IMR-90 (cell line): ENCODE measurements at regions not wholly inside any gene's neighbourhood (a gene's known extent, or its start where the extent isn't known, plus 50 kb on each side); places are given as distances from the start of the nearest gene placed in this dataset.

Experiments
- ATAC-seq: fragments of 200-7000 bp; cut with Tn5 transposase; 2 replicates; pipeline ENCODE4 v1.9.1; 2020; ENCODE audit warnings: low read depth, mild to moderate bottlenecking, moderate library complexity
- BruUV-seq: library from RNA; stranded (reverse); fragments of 400-500 nt; replicated peaks from 2 replicates; lab custom pipeline; 2021; lab: Mats Ljungman, UMichigan
- CTCF ChIA-PET: fragments of 300-600 bp; formaldehyde crosslinking; extraction: SDS; loops from one replicate; lab custom pipeline; 2021; ENCODE audit warnings: antibody characterized with exemption; lab: Yijun Ruan, JAX
- POLR2A ChIA-PET: fragments of 300-600 bp; sonication (Branson Sonifier 250); formaldehyde crosslinking; loops from one replicate; lab custom pipeline; 2022; ENCODE audit warnings: antibody characterized with exemption; ENCODE audit not compliant: unreplicated experiment; lab: Charles Lee
- DNase-seq: peaks from one replicate; pipeline ENCODE4 v3.0.0; 2013
- H2AFZ ChIP-seq: replicated peaks from 2 replicates; pipeline ENCODE3; 2013; ENCODE audit warnings: low read length, mild to moderate bottlenecking; ENCODE audit not compliant: poor library complexity
- H2AK5ac ChIP-seq: 2 replicates; pipeline ENCODE4 v1.6.1; 2013; ENCODE audit warnings: low read depth, low read length, inconsistent platforms
- H2AK9ac ChIP-seq: replicated peaks from 2 replicates; pipeline ENCODE3; 2013; ENCODE audit warnings: mild to moderate bottlenecking, low read depth, low read length, moderate library complexity; ENCODE audit not compliant: poor library complexity
- H2BK120ac ChIP-seq: 2 replicates; pipeline ENCODE4 v1.6.1; 2013; ENCODE audit warnings: low read depth, low read length, inconsistent platforms
- H2BK15ac ChIP-seq: 3 replicates; pipeline ENCODE4 v1.6.1; 2013; ENCODE audit warnings: low read depth, low read length, inconsistent platforms
- H2BK20ac ChIP-seq: 2 replicates; pipeline ENCODE4 v1.6.1; 2013; ENCODE audit warnings: low read depth, mild to moderate bottlenecking, inconsistent platforms, low read length, moderate library complexity
- H2BK5ac ChIP-seq: 2 replicates; pipeline ENCODE4 v1.6.1; 2013; ENCODE audit warnings: mild to moderate bottlenecking, low read depth, low read length, inconsistent platforms; ENCODE audit not compliant: poor library complexity, severe bottlenecking
- H3K14ac ChIP-seq: replicated peaks from 2 replicates; pipeline ENCODE4 v1.6.1; 2013; ENCODE audit warnings: low read depth, low read length, inconsistent platforms
- H3K18ac ChIP-seq: 2 replicates; pipeline ENCODE4 v1.6.1; 2013; ENCODE audit warnings: low read depth, low read length, control low read depth
- H3K23ac ChIP-seq: 2 replicates; pipeline ENCODE4 v1.6.1; 2013; ENCODE audit warnings: low read depth, low read length, inconsistent platforms
- H3K27ac ChIP-seq: 2 replicates; pipeline ENCODE4 v1.5.1; 2013; ENCODE audit warnings: mild to moderate bottlenecking, control low read depth, low read length; ENCODE audit not compliant: insufficient read depth
- H3K27me3 ChIP-seq: 2 replicates; pipeline ENCODE4 v1.6.1; 2013; ENCODE audit warnings: low read length; ENCODE audit not compliant: control insufficient read depth, insufficient read depth
- H3K36me3 ChIP-seq: 2 replicates; pipeline ENCODE4 v1.6.1; 2013; ENCODE audit warnings: low read length, mixed read lengths; ENCODE audit not compliant: control insufficient read depth, insufficient read depth
- H3K4ac ChIP-seq: 2 replicates; pipeline ENCODE4 v1.6.1; 2013; ENCODE audit warnings: low read depth, low read length, inconsistent platforms
- H3K4me1 ChIP-seq: 2 replicates; pipeline ENCODE4 v1.6.1; 2013; ENCODE audit warnings: low read length, mixed read lengths; ENCODE audit not compliant: control insufficient read depth, insufficient read depth
- H3K4me2 ChIP-seq: 2 replicates; pipeline ENCODE4 v1.6.1; 2013; ENCODE audit warnings: low read depth, mild to moderate bottlenecking, control low read depth, low read length, moderate library complexity
- H3K4me3 ChIP-seq: 2 replicates; pipeline ENCODE4 v1.5.1; 2013; ENCODE audit warnings: low read depth, mild to moderate bottlenecking, control low read depth, low read length, moderate library complexity; ENCODE audit not compliant: insufficient read depth
- H3K56ac ChIP-seq: 2 replicates; pipeline ENCODE4 v1.6.1; 2013; ENCODE audit warnings: low read length, inconsistent platforms; ENCODE audit not compliant: insufficient read depth; ENCODE audit errors: extremely low read depth
- H3K79me1 ChIP-seq, 2 experiments: 2 replicates each; pipeline ENCODE4 v1.6.1; 2013; ENCODE audit warnings: low read length in 2 of 2, inconsistent platforms in 1 of 2, low read depth in 1 of 2
- H3K9ac ChIP-seq: 2 replicates; pipeline ENCODE4 v1.6.1; 2013; ENCODE audit warnings: low read depth, low read length, control low read depth
- H3K9me1 ChIP-seq: 2 replicates; pipeline ENCODE4 v1.6.1; 2013; ENCODE audit warnings: low read length, inconsistent platforms; ENCODE audit not compliant: insufficient read depth
- H3K9me3 ChIP-seq: 2 replicates; pipeline ENCODE4 v1.6.1; 2013; ENCODE audit warnings: low read length; ENCODE audit not compliant: control insufficient read depth, insufficient read depth
- H4K20me1 ChIP-seq: 2 replicates; pipeline ENCODE4 v1.6.1; 2013; ENCODE audit warnings: low read length, inconsistent platforms; ENCODE audit not compliant: insufficient read depth
- H4K5ac ChIP-seq: 2 replicates; pipeline ENCODE4 v1.6.1; 2013; ENCODE audit warnings: mild to moderate bottlenecking, low read depth, low read length, control low read depth
- H4K8ac ChIP-seq, 2 experiments: 2 replicates each; pipeline ENCODE4 v1.6.1; 2013; ENCODE audit warnings: low read depth in 2 of 2, low read length in 2 of 2, control low read depth in 1 of 2, inconsistent platforms in 1 of 2
- H4K91ac ChIP-seq: 2 replicates; pipeline ENCODE4 v1.6.1; 2013; ENCODE audit warnings: low read depth, low read length, inconsistent platforms; ENCODE audit not compliant: insufficient read depth
- BHLHE40 ChIP-seq: fragments of 150-350 bp; IDR thresholded peaks from 2 replicates; pipeline ENCODE4 v1.6.1; 2016; ENCODE audit warnings: mild to moderate bottlenecking, low read depth, low read length
- CEBPB ChIP-seq: IDR thresholded peaks from 2 replicates; pipeline ENCODE4 v1.6.1; 2012; ENCODE audit warnings: low read depth, low read length, improper control_type of control experiment
- CHD1 ChIP-seq: IDR thresholded peaks from 2 replicates; pipeline ENCODE4 v1.6.1; 2012; ENCODE audit warnings: low read depth, low read length, improper control_type of control experiment
- FOS ChIP-seq: fragments of 150-350 bp; IDR thresholded peaks from 2 replicates; pipeline ENCODE4 v1.6.1; 2016; ENCODE audit warnings: low read depth, low read length
- MAFK ChIP-seq: IDR thresholded peaks from 2 replicates; pipeline ENCODE4 v1.6.1; 2012; ENCODE audit warnings: low read depth, low read length, improper control_type of control experiment
- MAZ ChIP-seq: IDR thresholded peaks from 2 replicates; pipeline ENCODE4 v1.6.1; 2012; ENCODE audit warnings: low read depth, mild to moderate bottlenecking, low read length, improper control_type of control experiment, moderate library complexity, borderline replicate concordance
- NFE2L2 ChIP-seq: fragments of 150-350 bp; IDR thresholded peaks from 2 replicates; pipeline ENCODE4 v1.6.1; 2016; ENCODE audit warnings: low read depth, mild to moderate bottlenecking, low read length
- POLR2A ChIP-seq: IDR thresholded peaks from 2 replicates; pipeline ENCODE4 v1.6.1; 2012; ENCODE audit warnings: mild to moderate bottlenecking, low read depth, low read length
- RAD21 ChIP-seq: IDR thresholded peaks from 2 replicates; pipeline ENCODE4 v1.6.1; 2012; ENCODE audit warnings: low read length, improper control_type of control experiment
- RCOR1 ChIP-seq: IDR thresholded peaks from 2 replicates; pipeline ENCODE4 v1.6.1; 2012; ENCODE audit warnings: mild to moderate bottlenecking, low read length, improper control_type of control experiment; ENCODE audit not compliant: insufficient replicate concordance
- RFX5 ChIP-seq: IDR thresholded peaks from 2 replicates; pipeline ENCODE4 v1.8.0; 2012; ENCODE audit warnings: low read depth, mild to moderate bottlenecking, low read length, moderate library complexity
- SMC3 ChIP-seq: fragments of 150-350 bp; IDR thresholded peaks from 2 replicates; pipeline ENCODE4 v1.6.1; 2016; ENCODE audit warnings: low read depth, mild to moderate bottlenecking, antibody characterized with exemption, low read length, moderate library complexity
- USF2 ChIP-seq: fragments of 150-350 bp; IDR thresholded peaks from 2 replicates; pipeline ENCODE4 v1.6.1; 2017; ENCODE audit warnings: mild to moderate bottlenecking, antibody characterized with exemption, low read length, low read depth
- WGBS, 2 experiments: methylation state at CpG; one replicate each; pipeline versions ENCODE4 v1.1.5 to v1.1.7; 2013; ENCODE audit warnings: missing lambda C conversion rate in 2 of 2; ENCODE audit not compliant: insufficient read length in 1 of 2; ENCODE audit errors: extremely low coverage in 2 of 2; 5-methylcytosine and 5-hydroxymethylcytosine counted together
- dilution Hi-C: fragments of 300-500 bp; cut with HindIII; formaldehyde crosslinking; loops from one replicate; pipeline ENCODE4 v1.14.3; 2018; ENCODE audit warnings: low sequenced_read_pairs; ENCODE audit not compliant: unreplicated experiment
- in situ Hi-C: fragments of 300-500 bp; cut with MboI; formaldehyde crosslinking; loops from 3 replicates; pipeline ENCODE4 v1.14.3; 2019; ENCODE audit warnings: low sequenced_read_pairs, inconsistent platforms, mixed read lengths
- intact Hi-C: fragments of 100-400 bp; cut with micrococcal nuclease; formaldehyde crosslinking; loops from 2 replicates; pipeline ENCODE4 v1.10.0; 2022

GRCh38 chr12:127538316-127538715, 728.7 kb upstream of the TMEM132C start:
- H4K91ac ChIP-seq, result no peak overlapping the region
- ATAC-seq (no peak), DNase-seq (no peak)
- POLR2A ChIA-PET, result no interaction called here
- H3K4ac ChIP-seq, result no peak overlapping the region
- no peaks in the 10 kb centered on the region for H3K4me1 ChIP-seq
- H3K9me3 ChIP-seq, result peaks cover 3% of the 10 kb centered on the region; the same call in 1 of the 2 replicates
- H4K8ac ChIP-seq, result no peak overlapping the region
- no peak overlapping the region for H3K23ac ChIP-seq
- H2AK5ac ChIP-seq, result no peak overlapping the region
- in situ Hi-C loops (no loop called here), intact Hi-C loops (no loop called here), dilution Hi-C loops (no loop called here)
- no peaks in the 10 kb centered on the region for H3K27me3 ChIP-seq
- no peak overlapping the region for H2BK120ac ChIP-seq
- no peak overlapping the region for H2AFZ ChIP-seq
- BruUV-seq, result no TSS peak
- CTCF ChIA-PET, result no interaction called here
- no peak overlapping the region for H3K4me3 ChIP-seq
- no peak overlapping the region for H2BK15ac ChIP-seq
- H3K56ac ChIP-seq, result no peak overlapping the region
- H3K27ac ChIP-seq, result no peak overlapping the region
- no peak overlapping the region for H2BK5ac ChIP-seq
- no peaks in the 10 kb centered on the region for H3K79me1 ChIP-seq
- H2AK9ac ChIP-seq, result no peak overlapping the region
- H4K5ac ChIP-seq, result no peak overlapping the region
- H3K14ac ChIP-seq, result no peak overlapping the region
- no peak overlapping the region for H3K18ac ChIP-seq
- H3K4me2 ChIP-seq, result no peak overlapping the region
- WGBS, 2 experiments, result 20% methylated on average over 1 of the region's 3 CpGs; no CpG with 5 or more reads in 1 of the 2 experiments
- no peaks in the 10 kb centered on the region for H4K20me1 ChIP-seq
- H3K9ac ChIP-seq, result no peak overlapping the region
- H3K36me3 ChIP-seq, result no peaks in the 10 kb centered on the region
- no peak overlapping the region for H2BK20ac ChIP-seq
- H3K9me1 ChIP-seq, result no peaks in the 10 kb centered on the region
- TF ChIP-seq NFE2L2, result no peak
- no peak for TF ChIP-seq RFX5
- no peak for TF ChIP-seq CEBPB
- TF ChIP-seq RCOR1, result no peak
- no peak for TF ChIP-seq RAD21
- no peak for TF ChIP-seq POLR2A
- TF ChIP-seq BHLHE40, result no peak
- TF ChIP-seq USF2, result no peak
- no peak for TF ChIP-seq MAZ
- no peak for TF ChIP-seq FOS
- no peak for TF ChIP-seq MAFK
- TF ChIP-seq SMC3, result no peak
- TF ChIP-seq CHD1, result no peak
